Neural cell (in vitro differentiated cells): ENCODE measurements at regions not wholly inside any gene's neighbourhood (a gene's known extent, or its start where the extent isn't known, plus 50 kb on each side); places are given as distances from the start of the nearest gene placed in this dataset.

Source experiments
- H2AFZ ChIP-seq: fragments of 200-600, 300-800 bp; sonication (generic), shearing (Covaris generic); 2 replicates; pipeline ENCODE4 v1.6.0; 2014; ENCODE audit warnings: low read depth, mild to moderate bottlenecking, antibody characterized with exemption, low read length, moderate library complexity
- H3F3A ChIP-seq: fragments of 200-600 bp; shearing (Covaris generic); 2 replicates; pipeline ENCODE4 v1.6.1; 2016; ENCODE audit warnings: mild to moderate bottlenecking, moderate library complexity, mixed read lengths, antibody characterized with exemption, low read length; ENCODE audit not compliant: insufficient read depth, poor library complexity, severe bottlenecking
- H3K27ac ChIP-seq: fragments of 200-600, 300-800 bp; sonication (generic), shearing (Covaris generic); 2 replicates; pipeline ENCODE4 v1.5.1; 2014; ENCODE audit warnings: mild to moderate bottlenecking, low read length, moderate library complexity
- H3K27me3 ChIP-seq: fragments of 300-800, 200-600 bp; sonication (generic), shearing (Covaris generic); 2 replicates; pipeline ENCODE4 v1.6.0; 2014; ENCODE audit warnings: mild to moderate bottlenecking, low read depth, low read length, moderate library complexity; ENCODE audit not compliant: insufficient read depth
- H3K36me3 ChIP-seq: fragments of 300-800, 200-600 bp; sonication (generic), shearing (Covaris generic); 2 replicates; pipeline ENCODE4 v1.5.1; 2014; ENCODE audit warnings: mild to moderate bottlenecking, antibody characterized with exemption, low read length, moderate library complexity; ENCODE audit not compliant: insufficient read depth
- H3K4me2 ChIP-seq: fragments of 300-800, 200-600 bp; sonication (generic), shearing (Covaris generic); 2 replicates; pipeline ENCODE4 v1.6.0; 2014; ENCODE audit warnings: mild to moderate bottlenecking, low read length
- H3K4me3 ChIP-seq: fragments of 300-800, 200-600 bp; sonication (generic), shearing (Covaris generic); 2 replicates; pipeline ENCODE4 v1.5.1; 2014; ENCODE audit warnings: mild to moderate bottlenecking, low read length, moderate library complexity
- H3K79me2 ChIP-seq: fragments of 200-600 bp; shearing (Covaris generic); replicated peaks from 2 replicates; pipeline ENCODE4 v1.6.0; 2014; ENCODE audit warnings: mild to moderate bottlenecking, low read length, moderate library complexity; ENCODE audit not compliant: insufficient read depth
- H3K9ac ChIP-seq: fragments of 300-800, 200-600 bp; sonication (generic), shearing (Covaris generic); 2 replicates; pipeline ENCODE4 v1.6.1; 2016; ENCODE audit warnings: mild to moderate bottlenecking, low read length, mixed read lengths
- H3K9me2 ChIP-seq: fragments of 200-600 bp; shearing (Covaris generic); 2 replicates; pipeline ENCODE4 v1.6.1; 2016; ENCODE audit warnings: mild to moderate bottlenecking, low read length, mixed read lengths; ENCODE audit not compliant: insufficient read depth
- H3K9me3 ChIP-seq: fragments of 200-600, 300-800 bp; sonication (generic), shearing (Covaris generic); 2 replicates; pipeline ENCODE4 v1.6.1; 2016; ENCODE audit warnings: mild to moderate bottlenecking, mixed run types, low read length, moderate library complexity, mixed read lengths
- H4K20me1 ChIP-seq: fragments of 200-600 bp; shearing (Covaris generic); 2 replicates; pipeline ENCODE4 v1.6.1; 2016; ENCODE audit warnings: mild to moderate bottlenecking, mixed run types; ENCODE audit not compliant: insufficient read depth
- CTCF ChIP-seq: fragments of 450-650 bp; IDR thresholded peaks from 2 replicates; pipeline ENCODE4 v1.5.1; 2014; ENCODE audit warnings: antibody characterized with exemption, mild to moderate bottlenecking, moderate library complexity; ENCODE audit not compliant: poor library complexity, severe bottlenecking
- EP300 ChIP-seq: fragments of 450-650 bp; conservative IDR thresholded peaks from 2 replicates; pipeline ENCODE4 v1.6.1; 2014; ENCODE audit warnings: antibody characterized with exemption, mild to moderate bottlenecking, moderate library complexity; ENCODE audit not compliant: poor library complexity, severe bottlenecking
- EZH2 ChIP-seq: fragments of 200-600, 300-800 bp; shearing (Covaris generic), sonication (generic); IDR thresholded peaks from 2 replicates; pipeline ENCODE4 v1.6.1; 2014; ENCODE audit warnings: antibody characterized with exemption, low read length, borderline replicate concordance, mild to moderate bottlenecking; ENCODE audit not compliant: insufficient read depth, poor library complexity, severe bottlenecking
- MXI1 ChIP-seq: fragments of 450-650 bp; conservative IDR thresholded peaks from 2 replicates; pipeline ENCODE4 v1.6.1; 2014; ENCODE audit warnings: antibody characterized with exemption, mild to moderate bottlenecking; ENCODE audit not compliant: poor library complexity, severe bottlenecking
- POLR2AphosphoS5 ChIP-seq: IDR thresholded peaks from 2 replicates; pipeline ENCODE4 v1.6.1; 2012
- RAD21 ChIP-seq: fragments of 450-650 bp; conservative IDR thresholded peaks from 2 replicates; pipeline ENCODE4 v1.6.1; 2014; ENCODE audit warnings: antibody characterized with exemption, mild to moderate bottlenecking, moderate library complexity
- REST ChIP-seq: IDR thresholded peaks from 2 replicates; pipeline ENCODE4 v1.6.1; 2012; ENCODE audit warnings: borderline replicate concordance
- SMC3 ChIP-seq: fragments of 450-650 bp; conservative IDR thresholded peaks from 2 replicates; pipeline ENCODE4 v1.6.1; 2014; ENCODE audit warnings: antibody characterized with exemption, mild to moderate bottlenecking, moderate library complexity; ENCODE audit not compliant: poor library complexity
- TAF1 ChIP-seq: IDR thresholded peaks from 2 replicates; pipeline ENCODE4 v1.6.1; 2012; ENCODE audit warnings: low read depth

- H3K27me3 ChIP-seq = no peaks in the 10 kb centered on the region
- H3F3A ChIP-seq = no peaks in the 10 kb centered on the region
- no peaks in the 10 kb centered on the region for H3K79me2 ChIP-seq
- H3K27ac ChIP-seq = peak overlapping the region; percentile 69
- H3K9me2 ChIP-seq = no peaks in the 10 kb centered on the region
- no peak overlapping the region for H3K4me3 ChIP-seq
- no peaks in the 10 kb centered on the region for H3K9me3 ChIP-seq
- no peaks in the 10 kb centered on the region for H3K36me3 ChIP-seq
- TF ChIP-seq TAF1 (no peak), SMC3 (no peak), EZH2 (no peak), POLR2AphosphoS5 (no peak), EP300 (no peak), REST (no peak), MXI1 (no peak), RAD21 (no peak), CTCF (no peak)
- no peak overlapping the region for H3K4me2 ChIP-seq
- no peaks in the 10 kb centered on the region for H4K20me1 ChIP-seq
- no peak overlapping the region for H2AFZ ChIP-seq
- H3K9ac ChIP-seq = no peak overlapping the region
Observed at GRCh38 chr15:45743426-45744235, 108.8 kb downstream of the SQOR start.

GRCh38 chr15:45744236-45744589 lies 109.4 kb downstream of the SQOR start:
- H3K9me2 ChIP-seq = no peaks in the 10 kb centered on the region
- TF ChIP-seq TAF1 (no peak), REST (no peak), SMC3 (no peak), CTCF (no peak), RAD21 (no peak), EP300 (no peak), POLR2AphosphoS5 (no peak), EZH2 (no peak), MXI1 (no peak)
- no peaks in the 10 kb centered on the region for H4K20me1 ChIP-seq
- no peaks in the 10 kb centered on the region for H3K27me3 ChIP-seq
- H3K4me2 ChIP-seq = no peak overlapping the region
- H3K36me3 ChIP-seq = no peaks in the 10 kb centered on the region
- no peaks in the 10 kb centered on the region for H3K79me2 ChIP-seq
- H3F3A ChIP-seq = no peaks in the 10 kb centered on the region
- no peak overlapping the region for H2AFZ ChIP-seq
- no peaks in the 10 kb centered on the region for H3K9me3 ChIP-seq
- peak overlapping the region; percentile 35 for H3K9ac ChIP-seq
- peak overlapping the region; percentile 69 for H3K27ac ChIP-seq
- no peak overlapping the region for H3K4me3 ChIP-seq
